Naive thymus-derived CD8-positive, alpha-beta T cell (primary cell): ENCODE measurements at regions not wholly inside any gene's neighbourhood (a gene's known extent, or its start where the extent isn't known, plus 50 kb on each side); places are given as distances from the start of the nearest gene placed in this dataset.
A peak's percentile ranks its signal among the peaks of the same experiment; 100 is the strongest.

ENCODE experiments used
- ATAC-seq, 2 donors: fragments of 150-1000 bp; cut with Tn5 transposase in 1 of 2; sonication (Bioruptor Pico), chemical (Tn5 transposase) in 1 of 2; 1 replicate in 1 of 2; 2 replicates in 1 of 2; pipeline ENCODE4 v1.10.0; 2021; ENCODE audit warnings: mild to moderate bottlenecking in 2 of 2, moderate library complexity in 2 of 2
- POLR2A ChIA-PET: fragments of 350-600 bp; sonication (Branson Sonifier 250); formaldehyde crosslinking; loops from one replicate; lab custom pipeline; 2021; ENCODE audit warnings: antibody characterized with exemption; lab: Charles Lee
- DNase-seq, 10 donors: peaks; one replicate each; pipeline versions ENCODE4 v3.0.0 to v3.0.0-alpha.2; 2020 to 2022
- H3K27ac Mint-ChIP-seq, 10 donors: one replicate each; pipeline ENCODE4 v1.8.0; 2020 to 2022; ENCODE audit warnings: mild to moderate bottlenecking in 10 of 10, mixed read lengths in 10 of 10, moderate library complexity in 4 of 10, inconsistent platforms in 1 of 10
- H3K27me3 Mint-ChIP-seq, 5 donors: one replicate each; pipeline ENCODE4 v1.8.0; 2021 to 2022; ENCODE audit warnings: mixed read lengths in 5 of 5
- H3K36me3 Mint-ChIP-seq, 3 donors: one replicate each; pipeline ENCODE4 v1.8.0; 2020 to 2022; ENCODE audit warnings: mixed read lengths in 3 of 3, mild to moderate bottlenecking in 2 of 3, inconsistent platforms in 1 of 3
- H3K4me1 Mint-ChIP-seq, 4 donors: one replicate each; pipeline ENCODE4 v1.8.0; 2021 to 2022; ENCODE audit warnings: mixed read lengths in 4 of 4
- H3K4me3 Mint-ChIP-seq, 10 donors: one replicate each; pipeline ENCODE4 v1.8.0; 2020 to 2022; ENCODE audit warnings: mild to moderate bottlenecking in 10 of 10, mixed read lengths in 10 of 10, moderate library complexity in 6 of 10, inconsistent platforms in 1 of 10
- H3K9me3 Mint-ChIP-seq, 9 donors: one replicate each; pipeline ENCODE4 v1.8.0; 2020 to 2022; ENCODE audit warnings: mixed read lengths in 9 of 9, mild to moderate bottlenecking in 3 of 9, inconsistent platforms in 1 of 9, moderate library complexity in 1 of 9

- DNase-seq (no peak), ATAC-seq (no peak)
- Mint-ChIP-seq H3K36me3 (peaks cover 0 to 1% (median 0%) of the 10 kb centered on the region in 3 donors), H3K27ac (no peak overlapping the region), H3K4me3 (no peak overlapping the region), H3K4me1 (no peaks in the 10 kb centered on the region), H3K27me3 (no peaks in the 10 kb centered on the region), H3K9me3 (peaks cover 0 to 12% (median 0%) of the 10 kb centered on the region in 9 donors)
- POLR2A ChIA-PET, result no interaction called here
Measured at GRCh38 chrX:22699581-22700091, 300.1 kb upstream of the DDX53 start.

DNA sequence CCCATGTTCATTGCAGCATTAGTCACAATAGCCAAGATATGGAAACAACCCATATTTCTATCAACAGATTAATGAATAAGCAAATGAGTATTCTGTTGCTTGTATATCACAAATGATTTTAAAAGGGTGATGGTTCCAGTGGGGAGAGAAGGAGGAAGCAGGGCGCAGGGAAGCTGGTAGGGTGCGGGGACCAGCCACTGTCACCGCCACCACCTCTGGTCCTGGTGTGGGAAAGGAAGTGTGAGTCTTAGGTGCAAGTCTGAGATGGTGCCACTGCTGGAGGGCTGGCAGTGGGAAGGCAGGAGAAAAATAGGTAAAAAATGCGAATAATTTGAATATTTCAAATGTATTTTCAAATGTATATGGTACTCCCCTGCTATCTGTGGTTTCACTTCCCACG is 286.8 kb upstream of the DDX53 start:
- no peaks in the 10 kb centered on the region for H3K9me3 Mint-ChIP-seq
- H3K4me3 Mint-ChIP-seq, result no peak overlapping the region
- H3K4me1 Mint-ChIP-seq, result no peaks in the 10 kb centered on the region
- H3K27me3 Mint-ChIP-seq, result peaks cover 0 to 7% (median 0%) of the 10 kb centered on the region in 5 donors
- H3K36me3 Mint-ChIP-seq, result no peaks in the 10 kb centered on the region
- H3K27ac Mint-ChIP-seq, result no peak overlapping the region
- no peak for DNase-seq
- no peak for ATAC-seq
- POLR2A ChIA-PET, result no interaction called here

DNA sequence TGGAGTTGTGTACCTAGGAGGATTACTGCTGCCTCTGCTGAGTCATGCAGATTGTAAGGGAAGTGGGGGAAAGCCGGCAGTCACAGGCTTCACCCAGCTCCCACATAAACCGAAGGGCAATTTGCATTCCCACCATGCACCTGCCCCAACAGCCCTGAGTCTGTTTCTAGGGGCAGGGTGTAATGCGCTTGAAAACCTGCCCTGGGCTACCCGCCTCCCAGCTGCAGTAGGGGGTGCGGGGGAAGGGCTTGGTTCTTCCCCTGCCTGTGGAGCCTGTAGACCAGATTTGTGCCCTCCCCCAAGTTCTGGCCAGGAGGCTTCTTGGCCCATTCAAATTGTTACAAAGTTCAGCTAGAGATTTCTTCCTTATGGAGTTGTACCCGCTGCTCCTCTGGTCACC is 269.2 kb upstream of the DDX53 start:
- H3K4me1 Mint-ChIP-seq, result no peaks in the 10 kb centered on the region
- peaks cover 0 to 7% (median 0%) of the 10 kb centered on the region in 5 donors for H3K27me3 Mint-ChIP-seq
- H3K9me3 Mint-ChIP-seq, result peaks cover 0 to 2% (median 0%) of the 10 kb centered on the region in 9 donors
- H3K4me3 Mint-ChIP-seq, result no peak overlapping the region
- H3K36me3 Mint-ChIP-seq, result no peaks in the 10 kb centered on the region
- ATAC-seq (no peak), DNase-seq (no peak)
- no peak overlapping the region for H3K27ac Mint-ChIP-seq
- POLR2A ChIA-PET, result no interaction called here

- no peaks in the 10 kb centered on the region for H3K36me3 Mint-ChIP-seq
- DNase-seq (no peak), ATAC-seq (no peak)
- peaks cover 0 to 3% (median 0%) of the 10 kb centered on the region in 5 donors for H3K27me3 Mint-ChIP-seq
- no peaks in the 10 kb centered on the region for H3K9me3 Mint-ChIP-seq
- no peaks in the 10 kb centered on the region for H3K4me1 Mint-ChIP-seq
- no peak overlapping the region for H3K27ac Mint-ChIP-seq
- H3K4me3 Mint-ChIP-seq, result no peak overlapping the region
- POLR2A ChIA-PET, result no interaction called here
Measured at GRCh38 chrX:22737541-22737940, 262.2 kb upstream of the DDX53 start.

DNA sequence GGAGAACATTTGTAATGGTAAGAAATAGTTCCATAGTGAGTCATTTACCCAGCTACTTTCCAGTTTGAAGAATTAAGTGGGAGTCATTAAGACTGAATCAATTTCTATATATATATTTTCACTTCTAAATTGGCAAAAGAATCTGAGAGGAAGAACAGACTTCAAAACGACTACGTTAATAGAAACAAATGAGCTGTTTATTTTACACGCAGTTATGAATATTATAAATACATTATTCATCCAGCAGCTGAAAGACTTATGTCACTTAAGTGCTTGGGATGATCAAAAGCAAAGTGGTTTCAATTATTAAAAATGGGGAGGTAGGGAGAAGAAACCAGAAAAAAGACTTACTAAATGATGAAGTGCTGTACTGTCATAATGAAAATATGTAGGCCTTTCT is 260.5 kb upstream of the DDX53 start:
- no peaks in the 10 kb centered on the region for H3K27me3 Mint-ChIP-seq
- H3K36me3 Mint-ChIP-seq, result no peaks in the 10 kb centered on the region
- POLR2A ChIA-PET, result no interaction called here
- H3K9me3 Mint-ChIP-seq, result no peaks in the 10 kb centered on the region
- DNase-seq (no peak), ATAC-seq (no peak)
- H3K4me3 Mint-ChIP-seq, result no peak overlapping the region
- no peaks in the 10 kb centered on the region for H3K4me1 Mint-ChIP-seq
- H3K27ac Mint-ChIP-seq, result no peak overlapping the region

- POLR2A ChIA-PET, result no interaction called here
- peaks cover 0 to 2% (median 0%) of the 10 kb centered on the region in 5 donors for H3K27me3 Mint-ChIP-seq
- no peak for DNase-seq
- H3K4me3 Mint-ChIP-seq, result no peak overlapping the region
- H3K36me3 Mint-ChIP-seq, result no peaks in the 10 kb centered on the region
- H3K4me1 Mint-ChIP-seq, result no peaks in the 10 kb centered on the region
- no peak for ATAC-seq
- H3K9me3 Mint-ChIP-seq, result no peaks in the 10 kb centered on the region
- no peak overlapping the region for H3K27ac Mint-ChIP-seq
Measured at GRCh38 chrX:22740836-22741235, 258.9 kb upstream of the DDX53 start.

GRCh38 chrX:22742174-22742573 is 257.6 kb upstream of the DDX53 start:
- Mint-ChIP-seq H3K36me3 (no peaks in the 10 kb centered on the region), H3K9me3 (no peaks in the 10 kb centered on the region), H3K27ac (no peak overlapping the region), H3K4me3 (no peak overlapping the region), H3K27me3 (peaks cover 0 to 2% (median 0%) of the 10 kb centered on the region in 5 donors), H3K4me1 (no peaks in the 10 kb centered on the region)
- no peak for DNase-seq
- no peak for ATAC-seq
- POLR2A ChIA-PET, result no interaction called here

DNA sequence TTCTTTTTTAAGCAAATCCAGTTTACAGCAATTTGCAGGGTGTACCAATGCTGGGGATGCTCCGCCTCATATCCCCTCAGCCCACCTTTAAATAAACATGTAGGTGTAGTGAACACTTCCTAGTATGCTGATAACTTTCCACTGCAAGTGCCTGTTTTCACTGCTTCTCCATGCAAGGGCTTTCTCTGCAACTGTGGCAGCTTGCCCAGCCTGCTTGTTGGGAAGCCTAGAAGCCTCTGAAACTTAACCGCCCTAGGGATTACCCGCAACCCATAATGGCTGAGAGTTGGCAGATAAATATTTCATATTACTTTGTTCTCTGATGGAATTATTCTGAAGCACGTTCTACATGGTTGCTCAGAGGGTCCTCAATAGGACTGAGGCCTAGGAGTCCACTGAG is 253.7 kb upstream of the DDX53 start:
- ATAC-seq (no peak), DNase-seq (no peak)
- Mint-ChIP-seq H3K27ac (no peak overlapping the region), H3K27me3 (peaks cover 0 to 2% (median 0%) of the 10 kb centered on the region in 5 donors), H3K9me3 (no peaks in the 10 kb centered on the region), H3K4me3 (no peak overlapping the region), H3K36me3 (no peaks in the 10 kb centered on the region), H3K4me1 (no peaks in the 10 kb centered on the region)
- POLR2A ChIA-PET, result no interaction called here

DNA sequence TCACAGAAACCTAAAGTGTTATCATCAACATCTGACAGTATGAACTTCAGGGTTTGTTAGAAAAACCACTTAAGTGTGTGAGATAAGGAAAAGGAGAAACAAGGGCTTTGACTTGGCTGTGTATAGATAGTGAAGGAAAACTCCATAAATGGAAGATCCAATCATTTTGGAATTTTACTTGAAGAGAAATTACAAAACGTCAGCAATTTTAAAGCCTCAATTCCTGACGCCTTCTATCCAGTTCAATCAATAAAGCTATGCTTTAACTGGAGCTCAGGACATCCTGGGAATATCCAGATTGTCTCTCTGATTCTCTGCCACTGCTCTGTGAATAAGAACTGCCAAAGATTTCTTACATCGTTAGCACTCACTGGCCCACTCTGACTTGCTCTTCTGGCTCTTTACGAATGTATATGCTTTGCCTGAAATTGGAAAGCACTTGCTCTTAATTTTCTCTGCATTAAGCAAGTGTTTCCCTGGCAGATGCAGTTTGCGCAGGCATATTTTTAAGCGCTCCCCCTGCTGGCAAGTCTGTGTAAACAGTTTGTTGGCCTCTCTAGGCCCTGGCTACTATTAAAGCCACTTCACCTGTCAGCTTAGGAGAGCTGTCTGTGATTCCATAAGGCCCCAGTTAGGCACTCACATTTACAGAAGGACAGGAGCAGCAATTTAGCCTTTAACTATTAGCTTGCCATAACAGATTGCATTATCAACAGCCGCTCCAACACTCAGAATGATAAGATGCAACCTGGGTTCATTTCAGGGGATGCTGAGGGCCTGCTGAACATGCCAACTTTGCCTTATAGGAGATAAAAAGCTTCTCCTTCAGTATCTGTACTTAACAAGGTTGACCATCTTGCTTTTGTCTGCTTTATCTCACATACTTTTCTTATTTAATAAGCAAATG is 251.4 kb upstream of the DDX53 start:
- DNase-seq (peak in 8 of 10 donors; percentile 1 to 48 (median 20)), ATAC-seq (no peak)
- POLR2A ChIA-PET, result interaction anchor here (0.6 kb wide), 1 partner anchor 974 kb away, joined by 6 read pairs; no protein-coding TSS in a partner anchor
- Mint-ChIP-seq H3K4me1 (no peaks in the 10 kb centered on the region), H3K9me3 (no peaks in the 10 kb centered on the region), H3K27me3 (peaks cover 0 to 2% (median 0%) of the 10 kb centered on the region in 5 donors), H3K27ac (no peak overlapping the region), H3K36me3 (no peaks in the 10 kb centered on the region), H3K4me3 (no peak overlapping the region)

GRCh38 chrX:22758807-22759481 is 240.8 kb upstream of the DDX53 start:
- H3K4me1 Mint-ChIP-seq, result no peaks in the 10 kb centered on the region
- DNase-seq (no peak), ATAC-seq (no peak)
- peaks cover 0 to 4% (median 0%) of the 10 kb centered on the region in 5 donors for H3K27me3 Mint-ChIP-seq
- POLR2A ChIA-PET, result no interaction called here
- H3K4me3 Mint-ChIP-seq, result no peak overlapping the region
- no peaks in the 10 kb centered on the region for H3K9me3 Mint-ChIP-seq
- no peak overlapping the region for H3K27ac Mint-ChIP-seq
- no peaks in the 10 kb centered on the region for H3K36me3 Mint-ChIP-seq

GRCh38 chrX:22760513-22761057 is 239.2 kb upstream of the DDX53 start:
- H3K27me3 Mint-ChIP-seq, result peaks cover 0 to 2% (median 0%) of the 10 kb centered on the region in 5 donors
- H3K36me3 Mint-ChIP-seq, result no peaks in the 10 kb centered on the region
- H3K4me3 Mint-ChIP-seq, result no peak overlapping the region
- POLR2A ChIA-PET, result no interaction called here
- H3K27ac Mint-ChIP-seq, result no peak overlapping the region
- no peaks in the 10 kb centered on the region for H3K9me3 Mint-ChIP-seq
- H3K4me1 Mint-ChIP-seq, result no peaks in the 10 kb centered on the region
- no peak for ATAC-seq
- no peak for DNase-seq

GRCh38 chrX:22788221-22788620 is 211.5 kb upstream of the DDX53 start:
- no peak for ATAC-seq
- Mint-ChIP-seq H3K9me3 (peaks cover 0 to 12% (median 4%) of the 10 kb centered on the region in 9 donors), H3K4me1 (peaks cover 0 to 1% (median 0%) of the 10 kb centered on the region in 4 donors), H3K36me3 (peaks cover 0 to 4% (median 0%) of the 10 kb centered on the region in 3 donors), H3K4me3 (no peak overlapping the region), H3K27me3 (no peaks in the 10 kb centered on the region), H3K27ac (no peak overlapping the region)
- POLR2A ChIA-PET, result no interaction called here
- DNase-seq, result no peak

GRCh38 chrX:22795671-22796070 is 204.1 kb upstream of the DDX53 start:
- Mint-ChIP-seq H3K27me3 (no peaks in the 10 kb centered on the region), H3K9me3 (peaks cover 0 to 9% (median 4%) of the 10 kb centered on the region in 9 donors), H3K36me3 (no peaks in the 10 kb centered on the region), H3K4me3 (no peak overlapping the region), H3K27ac (no peak overlapping the region), H3K4me1 (peaks cover 0 to 1% (median 0%) of the 10 kb centered on the region in 4 donors)
- POLR2A ChIA-PET, result no interaction called here
- no peak for ATAC-seq
- no peak for DNase-seq
